ENCODE measurements at regions not wholly inside any gene's neighbourhood (a gene's known extent, or its start where the extent isn't known, plus 50 kb on each side); places are given as distances from the start of the nearest gene placed in this dataset.

GRCh38 chr2:205860885-205861284 is 178.6 kb downstream of the NRP2 start:
- DNase-seq (ENCODE audit: low spot score), result no peak
- Histone ChIP-seq H2AK5ac (ENCODE audit: low read depth, low read length) (no peak overlapping the region), H2BK12ac (ENCODE audit: low read length) (no peak overlapping the region), H3K4me3 (ENCODE audit: low read length in 2 of 2) (no peak overlapping the region), H2BK5ac (ENCODE audit: low read length) (no peak overlapping the region), H2BK120ac (ENCODE audit: low read depth, low read length) (no peak overlapping the region), H2AFZ (ENCODE audit: low read length) (no peak overlapping the region), H3K9me3 (replicated peaks in 1 of 2; ENCODE audit: control insufficient read depth in 2 of 2, insufficient read depth in 1 of 2, low read depth in 1 of 2, low read length in 2 of 2) (no peaks in the 10 kb centered on the region), H4K8ac (ENCODE audit: low read depth, low read length) (no peak overlapping the region), H3K18ac (ENCODE audit: low read length) (no peak overlapping the region), H3K14ac (ENCODE audit: low read length) (no peak overlapping the region), H2BK15ac (ENCODE audit: low read length) (no peak overlapping the region), H3K4me2 (ENCODE audit: insufficient read depth, low read length, poor library complexity, severe bottlenecking) (no peak overlapping the region), H3K4ac (ENCODE audit: low read length) (no peak overlapping the region), H3K36me3 (replicated peaks in 1 of 2; ENCODE audit: control insufficient read depth in 2 of 2, insufficient read depth in 2 of 2, low read length in 2 of 2) (no peaks in the 10 kb centered on the region), H3K4me1 (ENCODE audit: control insufficient read depth in 2 of 2, insufficient read depth in 1 of 2, low read depth in 1 of 2, low read length in 2 of 2) (peaks cover 0 to 2% of the 10 kb centered on the region in 2 donors), H3K79me1 (ENCODE audit: low read depth, low read length) (no peaks in the 10 kb centered on the region), H3K9ac (ENCODE audit: low read depth, low read length, poor library complexity) (no peak overlapping the region), H3K27ac (replicated peaks; ENCODE audit: low read length) (no peak overlapping the region), H4K91ac (ENCODE audit: low read depth, low read length, poor library complexity) (no peak overlapping the region), H3K27me3 (ENCODE audit: control insufficient read depth in 3 of 3, insufficient read depth in 3 of 3, low read depth in 1 of 3, low read length in 3 of 3) (peaks cover 0 to 3% (median 0%) of the 10 kb centered on the region in 3 experiments), H3K23ac (ENCODE audit: low read depth, low read length, poor library complexity) (no peak overlapping the region)
- no CpG with 5 or more reads among the region's 7 CpGs for WGBS, 2 donors (ENCODE audit: extremely low coverage in 2 of 2, insufficient read length in 2 of 2, insufficient replicate concordance in 1 of 2)

- Histone ChIP-seq H3K4ac (ENCODE audit: low read length) (no peak overlapping the region), H2BK120ac (ENCODE audit: low read depth, low read length) (no peak overlapping the region), H3K9me3 (replicated peaks in 1 of 2; ENCODE audit: control insufficient read depth in 2 of 2, insufficient read depth in 1 of 2, low read depth in 1 of 2, low read length in 2 of 2) (no peaks in the 10 kb centered on the region), H2BK15ac (ENCODE audit: low read length) (no peak overlapping the region), H3K4me1 (ENCODE audit: control insufficient read depth in 2 of 2, insufficient read depth in 1 of 2, low read depth in 1 of 2, low read length in 2 of 2) (peaks cover 0 to 2% of the 10 kb centered on the region in 2 donors), H2BK5ac (ENCODE audit: low read length) (no peak overlapping the region), H3K9ac (ENCODE audit: low read depth, low read length, poor library complexity) (no peak overlapping the region), H3K27me3 (ENCODE audit: control insufficient read depth in 3 of 3, insufficient read depth in 3 of 3, low read depth in 1 of 3, low read length in 3 of 3) (peaks cover 0 to 3% (median 0%) of the 10 kb centered on the region in 3 experiments), H3K36me3 (replicated peaks in 1 of 2; ENCODE audit: control insufficient read depth in 2 of 2, insufficient read depth in 2 of 2, low read length in 2 of 2) (no peaks in the 10 kb centered on the region), H3K79me1 (ENCODE audit: low read depth, low read length) (no peaks in the 10 kb centered on the region), H3K23ac (ENCODE audit: low read depth, low read length, poor library complexity) (no peak overlapping the region), H2AFZ (ENCODE audit: low read length) (no peak overlapping the region), H3K4me2 (ENCODE audit: insufficient read depth, low read length, poor library complexity, severe bottlenecking) (no peak overlapping the region), H4K8ac (ENCODE audit: low read depth, low read length) (no peak overlapping the region), H4K91ac (ENCODE audit: low read depth, low read length, poor library complexity) (no peak overlapping the region), H3K4me3 (ENCODE audit: low read length in 2 of 2) (no peak overlapping the region), H3K14ac (ENCODE audit: low read length) (no peak overlapping the region), H2BK12ac (ENCODE audit: low read length) (no peak overlapping the region), H3K18ac (ENCODE audit: low read length) (no peak overlapping the region), H3K27ac (replicated peaks; ENCODE audit: low read length) (no peak overlapping the region), H2AK5ac (ENCODE audit: low read depth, low read length) (no peak overlapping the region)
- no peak for DNase-seq (ENCODE audit: low spot score)
- WGBS, 2 donors (ENCODE audit: extremely low coverage in 2 of 2, insufficient read length in 2 of 2, insufficient replicate concordance in 1 of 2), result no CpG with 5 or more reads among the region's 9 CpGs
Observed at GRCh38 chr2:205860181-205860580, 177.9 kb downstream of the NRP2 start.

- Histone ChIP-seq H4K91ac (ENCODE audit: low read depth, low read length, poor library complexity) (no peak overlapping the region), H2BK12ac (ENCODE audit: low read length) (no peak overlapping the region), H2BK15ac (ENCODE audit: low read length) (no peak overlapping the region), H3K14ac (ENCODE audit: low read length) (no peak overlapping the region), H3K27me3 (ENCODE audit: control insufficient read depth in 3 of 3, insufficient read depth in 3 of 3, low read depth in 1 of 3, low read length in 3 of 3) (peaks cover 0 to 3% (median 0%) of the 10 kb centered on the region in 3 experiments), H2AK5ac (ENCODE audit: low read depth, low read length) (no peak overlapping the region), H3K79me1 (ENCODE audit: low read depth, low read length) (no peaks in the 10 kb centered on the region), H2BK120ac (ENCODE audit: low read depth, low read length) (no peak overlapping the region), H3K18ac (ENCODE audit: low read length) (no peak overlapping the region), H3K27ac (replicated peaks; ENCODE audit: low read length) (no peak overlapping the region), H2AFZ (ENCODE audit: low read length) (no peak overlapping the region), H3K9me3 (replicated peaks in 1 of 2; ENCODE audit: control insufficient read depth in 2 of 2, insufficient read depth in 1 of 2, low read depth in 1 of 2, low read length in 2 of 2) (no peaks in the 10 kb centered on the region), H4K8ac (ENCODE audit: low read depth, low read length) (no peak overlapping the region), H3K4me1 (ENCODE audit: control insufficient read depth in 2 of 2, insufficient read depth in 1 of 2, low read depth in 1 of 2, low read length in 2 of 2) (peaks cover 0 to 2% of the 10 kb centered on the region in 2 donors), H3K9ac (ENCODE audit: low read depth, low read length, poor library complexity) (no peak overlapping the region), H2BK5ac (ENCODE audit: low read length) (no peak overlapping the region), H3K23ac (ENCODE audit: low read depth, low read length, poor library complexity) (no peak overlapping the region), H3K4me3 (ENCODE audit: low read length in 2 of 2) (no peak overlapping the region), H3K4ac (ENCODE audit: low read length) (no peak overlapping the region), H3K36me3 (replicated peaks in 1 of 2; ENCODE audit: control insufficient read depth in 2 of 2, insufficient read depth in 2 of 2, low read length in 2 of 2) (no peaks in the 10 kb centered on the region), H3K4me2 (ENCODE audit: insufficient read depth, low read length, poor library complexity, severe bottlenecking) (no peak overlapping the region)
- no CpG with 5 or more reads among the region's 16 CpGs for WGBS, 2 donors (ENCODE audit: extremely low coverage in 2 of 2, insufficient read length in 2 of 2, insufficient replicate concordance in 1 of 2)
- DNase-seq (ENCODE audit: low spot score), result no peak
Observed at GRCh38 chr2:205858881-205859441, 176.7 kb downstream of the NRP2 start.

GRCh38 chr2:205858275-205858674 is 176.0 kb downstream of the NRP2 start:
- no CpG with 5 or more reads among the region's 3 CpGs for WGBS, 2 donors (ENCODE audit: extremely low coverage in 2 of 2, insufficient read length in 2 of 2, insufficient replicate concordance in 1 of 2)
- no peaks in the 10 kb centered on the region for H3K36me3 ChIP-seq (replicated peaks in 1 of 2; ENCODE audit: control insufficient read depth in 2 of 2, insufficient read depth in 2 of 2, low read length in 2 of 2)
- no peak overlapping the region for H2BK5ac ChIP-seq (ENCODE audit: low read length)

More at GRCh38 chr2:205858275-205858674, 176.0 kb downstream of the NRP2 start:
- Histone ChIP-seq H3K4me3 (ENCODE audit: low read length in 2 of 2) (no peak overlapping the region), H3K27ac (replicated peaks; ENCODE audit: low read length) (no peak overlapping the region), H4K91ac (ENCODE audit: low read depth, low read length, poor library complexity) (no peak overlapping the region), H2BK12ac (ENCODE audit: low read length) (no peak overlapping the region), H3K4ac (ENCODE audit: low read length) (no peak overlapping the region), H2AFZ (ENCODE audit: low read length) (no peak overlapping the region), H3K27me3 (ENCODE audit: control insufficient read depth in 3 of 3, insufficient read depth in 3 of 3, low read depth in 1 of 3, low read length in 3 of 3) (peaks cover 0 to 3% (median 0%) of the 10 kb centered on the region in 3 experiments), H3K9ac (ENCODE audit: low read depth, low read length, poor library complexity) (no peak overlapping the region), H2BK120ac (ENCODE audit: low read depth, low read length) (no peak overlapping the region), H4K8ac (ENCODE audit: low read depth, low read length) (no peak overlapping the region), H3K14ac (ENCODE audit: low read length) (no peak overlapping the region), H3K23ac (ENCODE audit: low read depth, low read length, poor library complexity) (no peak overlapping the region), H3K9me3 (replicated peaks in 1 of 2; ENCODE audit: control insufficient read depth in 2 of 2, insufficient read depth in 1 of 2, low read depth in 1 of 2, low read length in 2 of 2) (no peaks in the 10 kb centered on the region), H2BK15ac (ENCODE audit: low read length) (no peak overlapping the region), H3K4me1 (ENCODE audit: control insufficient read depth in 2 of 2, insufficient read depth in 1 of 2, low read depth in 1 of 2, low read length in 2 of 2) (peaks cover 0 to 2% of the 10 kb centered on the region in 2 donors), H3K4me2 (ENCODE audit: insufficient read depth, low read length, poor library complexity, severe bottlenecking) (no peak overlapping the region), H2AK5ac (ENCODE audit: low read depth, low read length) (no peak overlapping the region), H3K18ac (ENCODE audit: low read length) (no peak overlapping the region), H3K79me1 (ENCODE audit: low read depth, low read length) (no peaks in the 10 kb centered on the region)
- DNase-seq (ENCODE audit: low spot score), result no peak

Data from neuronal stem cell (in vitro differentiated cells).